ENCODE measurements at regions not wholly inside any gene's neighbourhood (a gene's known extent, or its start where the extent isn't known, plus 50 kb on each side); places are given as distances from the start of the nearest gene placed in this dataset.

GRCh38 chr20:50446351-50447101 is 63.7 kb upstream of the PTPN1 start:
- no peak for TF ChIP-seq POLR2A (IDR thresholded peaks at IDR 0.05; ENCODE audit: low read depth, low read length)
- TF ChIP-seq TAF1 (IDR thresholded peaks at IDR 0.05; ENCODE audit: borderline replicate concordance, low read depth, low read length): no peak

Data from GM12892 (cell line).